GM12801 (cell line): ENCODE measurements at regions not wholly inside any gene's neighbourhood (a gene's known extent, or its start where the extent isn't known, plus 50 kb on each side); places are given as distances from the start of the nearest gene placed in this dataset.

Experiments used
- CTCF ChIP-seq: IDR thresholded peaks from one replicate; pipeline ENCODE4 v1.5.1; 2011; ENCODE audit warnings: control low read depth; ENCODE audit not compliant: insufficient read length; ENCODE audit errors: extremely low read depth

GRCh38 chr3:20898962-20899361 is 713.0 kb upstream of the SGO1 start:
- no peak for TF ChIP-seq CTCF

- no peak for TF ChIP-seq CTCF
Observed at GRCh38 chr3:20890111-20890519, 704.1 kb upstream of the SGO1 start.

GRCh38 chr3:20878691-20879090 is 692.7 kb upstream of the SGO1 start:
- TF ChIP-seq CTCF = no peak

- no peak for TF ChIP-seq CTCF
Observed at GRCh38 chr3:20873235-20873634, 687.2 kb upstream of the SGO1 start.

GRCh38 chr3:20870106-20870899 is 684.3 kb upstream of the SGO1 start:
- no peak for TF ChIP-seq CTCF

- TF ChIP-seq CTCF = no peak
Observed at GRCh38 chr3:20865803-20866202, 679.8 kb upstream of the SGO1 start.

GRCh38 chr3:20861454-20861853 is 675.4 kb upstream of the SGO1 start:
- no peak for TF ChIP-seq CTCF
